ENCODE measurements at regions not wholly inside any gene's neighbourhood (a gene's known extent, or its start where the extent isn't known, plus 50 kb on each side); places are given as distances from the start of the nearest gene placed in this dataset.

GRCh38 chr14:60349663-60350365 lies 100.8 kb downstream of the PPM1A start:
- Histone ChIP-seq H3K4me1 (no peaks in the 10 kb centered on the region), H3K27ac (no peak overlapping the region), H3K9me3 (no peaks in the 10 kb centered on the region), H3K4me3 (no peak overlapping the region), H3K27me3 (ENCODE audit: low read depth) (no peaks in the 10 kb centered on the region), H3K36me3 (no peaks in the 10 kb centered on the region)
- intact Hi-C loops (cut with DNase I), result no loop called here
- ATAC-seq (peak; percentile 49 to 55), DNase-seq (no peak)
- peak; percentile 71 for TF ChIP-seq CTCF (IDR thresholded peaks at IDR 0.05)

GRCh38 chr14:60350366-60350720 lies 101.3 kb downstream of the PPM1A start:
- DNase-seq (no peak), ATAC-seq (no peak)
- H3K4me1 ChIP-seq, result no peaks in the 10 kb centered on the region
- H3K9me3 ChIP-seq, result no peaks in the 10 kb centered on the region
- no peak overlapping the region for H3K27ac ChIP-seq
- H3K36me3 ChIP-seq, result no peaks in the 10 kb centered on the region
- H3K4me3 ChIP-seq, result no peak overlapping the region
- H3K27me3 ChIP-seq (ENCODE audit: low read depth), result no peaks in the 10 kb centered on the region
- no peak for TF ChIP-seq CTCF (IDR thresholded peaks at IDR 0.05)
- intact Hi-C loops (cut with DNase I), result no loop called here

GRCh38 chr14:60353420-60353819 lies 104.4 kb downstream of the PPM1A start:
- no peak for ATAC-seq
- intact Hi-C loops (cut with DNase I), result no loop called here
- Histone ChIP-seq H3K4me3 (no peak overlapping the region), H3K36me3 (no peaks in the 10 kb centered on the region), H3K27ac (no peak overlapping the region), H3K4me1 (no peaks in the 10 kb centered on the region), H3K27me3 (ENCODE audit: low read depth) (no peaks in the 10 kb centered on the region), H3K9me3 (no peaks in the 10 kb centered on the region)
- no peak for TF ChIP-seq CTCF (IDR thresholded peaks at IDR 0.05)
- DNase-seq, result no peak

GRCh38 chr14:60355768-60356167 lies 106.7 kb downstream of the PPM1A start:
- H3K4me3 ChIP-seq, result no peak overlapping the region
- no peak overlapping the region for H3K27ac ChIP-seq
- no peaks in the 10 kb centered on the region for H3K9me3 ChIP-seq
- intact Hi-C loops (cut with DNase I), result no loop called here
- DNase-seq (no peak), ATAC-seq (no peak)
- H3K36me3 ChIP-seq, result no peaks in the 10 kb centered on the region
- no peak for TF ChIP-seq CTCF (IDR thresholded peaks at IDR 0.05)
- no peaks in the 10 kb centered on the region for H3K27me3 ChIP-seq (ENCODE audit: low read depth)
- H3K4me1 ChIP-seq, result no peaks in the 10 kb centered on the region

- DNase-seq (no peak), ATAC-seq (no peak)
- Histone ChIP-seq H3K36me3 (no peaks in the 10 kb centered on the region), H3K4me3 (no peak overlapping the region), H3K27me3 (ENCODE audit: low read depth) (no peaks in the 10 kb centered on the region), H3K4me1 (no peaks in the 10 kb centered on the region), H3K9me3 (no peaks in the 10 kb centered on the region), H3K27ac (no peak overlapping the region)
- TF ChIP-seq CTCF (IDR thresholded peaks at IDR 0.05), result no peak
- intact Hi-C loops (cut with DNase I), result no loop called here
These were observed 107.4 kb downstream of the PPM1A start for GRCh38 chr14:60356386-60356785.
